NCI-H2196 treated with DMSO at 0.1 percent for 48 hours (cell line): ENCODE measurements at regions not wholly inside any gene's neighbourhood (a gene's known extent, or its start where the extent isn't known, plus 50 kb on each side); places are given as distances from the start of the nearest gene placed in this dataset.

Experiments
- DNase-seq: peaks from one replicate; lab custom pipeline; 2025; ENCODE audit not compliant: unreplicated experiment; lab: John Stamatoyannopoulos, UW

GRCh38 chr13:95352486-95352885 lies 51.2 kb upstream of the ABCC4 start:
- DNase-seq, result no peak

GRCh38 chr13:95354156-95354555 lies 52.9 kb upstream of the ABCC4 start:
- no peak for DNase-seq

GRCh38 chr13:95354680-95355487 lies 53.6 kb upstream of the ABCC4 start:
- no peak for DNase-seq

GRCh38 chr13:95355494-95355893 lies 54.2 kb upstream of the ABCC4 start:
- no peak for DNase-seq

DNA sequence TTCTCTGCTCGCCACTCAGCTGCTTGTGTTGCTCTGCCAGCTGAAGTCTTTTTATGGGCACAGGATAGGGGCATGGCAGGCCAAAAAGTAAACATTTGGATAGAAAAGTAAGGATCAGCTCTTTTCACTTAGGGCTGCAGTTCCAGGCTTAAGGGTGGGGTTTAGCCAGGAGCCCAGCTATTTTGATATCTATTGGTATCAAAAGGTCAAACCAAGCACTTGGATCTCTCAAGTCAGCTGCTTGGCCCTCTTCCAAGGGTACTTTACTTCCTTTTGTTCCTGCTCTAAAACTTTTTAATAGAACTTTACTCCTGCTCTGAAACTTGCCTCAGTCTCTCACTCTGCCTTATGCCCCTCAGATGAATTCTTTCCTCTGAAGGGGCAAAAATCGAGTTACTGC lies 55.7 kb upstream of the ABCC4 start:
- no peak for DNase-seq

- no peak for DNase-seq
Observed at GRCh38 chr13:95357875-95358274, 56.6 kb upstream of the ABCC4 start.

DNA sequence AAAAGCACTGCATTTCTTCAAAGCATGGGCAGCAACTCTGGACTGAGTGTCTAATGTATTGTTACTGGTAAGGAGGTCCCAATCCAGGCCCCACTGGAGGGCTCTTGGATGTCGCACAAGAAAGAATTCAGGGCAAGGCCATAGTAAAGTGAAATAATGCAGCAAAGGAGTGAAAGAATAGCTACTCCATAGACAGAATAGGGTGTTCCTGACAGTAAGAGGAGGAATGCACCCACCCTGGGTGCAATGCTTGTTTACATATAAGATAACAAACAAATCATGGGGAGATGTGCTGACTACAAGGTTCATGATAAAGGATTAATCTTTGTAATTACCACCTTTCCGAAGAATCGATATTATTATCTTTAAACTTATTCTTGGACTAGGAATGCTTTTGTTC lies 58.8 kb upstream of the ABCC4 start:
- no peak for DNase-seq

- DNase-seq, result no peak
Observed at GRCh38 chr13:95360464-95361097, 59.3 kb upstream of the ABCC4 start.

DNA sequence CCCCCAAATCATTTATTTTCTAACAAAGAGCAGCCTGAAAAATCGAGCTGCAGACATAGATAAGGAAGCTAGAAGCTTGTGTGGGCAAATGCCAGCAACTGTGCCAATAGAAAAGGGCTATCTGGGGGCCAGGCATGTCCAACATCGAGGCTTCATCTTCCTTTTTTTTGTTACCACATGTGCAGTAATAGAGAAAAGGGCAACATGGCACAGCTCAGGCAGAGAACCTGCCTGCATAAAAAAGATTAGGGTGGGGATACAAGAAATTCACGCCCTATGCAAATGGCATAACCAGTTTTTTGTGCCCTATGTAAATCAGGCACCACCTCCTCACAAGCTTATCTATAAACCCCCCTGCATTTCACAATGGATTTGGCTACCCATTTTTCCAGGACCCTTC lies 60.4 kb upstream of the ABCC4 start:
- DNase-seq, result no peak

GRCh38 chr13:95362666-95363065 lies 61.4 kb upstream of the ABCC4 start:
- DNase-seq, result no peak

DNA sequence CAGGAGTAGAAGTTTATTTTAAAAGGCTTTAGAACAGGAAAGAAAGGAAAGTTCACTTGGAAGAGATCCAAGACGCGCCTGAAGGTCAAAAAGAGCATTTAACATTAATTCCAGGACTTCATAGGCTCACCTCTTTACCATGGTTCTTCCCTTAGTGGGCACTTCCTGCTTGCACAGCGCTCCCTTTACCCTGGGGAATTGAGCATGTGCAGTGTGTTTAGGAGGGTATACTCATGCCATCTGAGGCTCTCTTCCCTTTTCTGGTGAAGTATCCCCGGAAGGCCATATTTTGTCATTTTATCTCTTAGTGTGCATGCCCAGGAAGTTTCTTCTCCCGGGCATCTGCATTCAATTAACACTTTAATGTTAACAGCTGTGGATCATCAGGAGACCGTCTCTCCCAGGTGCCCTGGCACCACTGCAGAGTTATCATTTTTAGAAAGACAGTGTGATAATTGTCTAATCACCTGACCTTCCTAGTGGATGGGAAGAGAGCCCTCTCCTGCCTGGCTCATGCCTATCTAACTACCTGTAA lies 66.1 kb upstream of the ABCC4 start:
- DNase-seq, result no peak

DNA sequence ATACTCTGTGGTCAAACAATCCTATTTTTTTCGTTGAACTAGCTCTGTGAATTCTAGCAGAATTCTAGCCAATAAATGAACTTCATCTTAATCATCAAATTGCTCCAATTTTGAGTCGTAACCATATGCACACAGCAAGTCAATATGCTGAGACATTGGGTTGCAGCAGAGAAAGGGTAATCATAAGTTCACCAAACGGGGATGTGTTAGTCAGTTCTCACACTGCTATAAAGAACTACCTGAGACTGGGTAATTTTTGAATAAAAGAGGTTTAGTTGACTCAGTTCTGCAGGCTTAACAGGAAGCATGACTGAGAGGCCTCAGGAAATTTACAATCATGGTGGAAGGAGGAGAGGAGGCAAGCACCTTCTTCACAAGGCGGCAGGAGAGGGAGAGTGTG lies 67.7 kb upstream of the ABCC4 start:
- DNase-seq, result no peak

DNA sequence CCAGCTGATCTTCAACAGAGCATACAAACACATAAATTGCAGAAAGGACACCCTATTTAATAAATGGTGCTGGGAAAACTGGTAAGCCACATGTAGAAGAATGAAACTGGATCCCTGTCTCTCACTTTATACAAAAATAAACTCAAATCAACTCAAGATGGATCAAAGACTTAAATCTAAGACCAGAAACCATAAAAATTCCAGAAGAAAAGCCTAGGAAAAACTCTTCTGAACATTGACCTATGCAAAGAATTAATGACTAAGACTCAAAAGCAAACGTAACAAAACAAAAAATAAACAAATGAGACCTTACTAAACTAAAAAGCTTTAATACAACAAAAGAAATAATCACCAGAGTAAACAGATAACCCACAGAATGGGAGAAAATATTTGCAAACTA lies 74.5 kb upstream of the ABCC4 start:
- DNase-seq, result no peak

GRCh38 chr13:95378603-95379002 lies 77.4 kb upstream of the ABCC4 start:
- DNase-seq, result no peak

DNA sequence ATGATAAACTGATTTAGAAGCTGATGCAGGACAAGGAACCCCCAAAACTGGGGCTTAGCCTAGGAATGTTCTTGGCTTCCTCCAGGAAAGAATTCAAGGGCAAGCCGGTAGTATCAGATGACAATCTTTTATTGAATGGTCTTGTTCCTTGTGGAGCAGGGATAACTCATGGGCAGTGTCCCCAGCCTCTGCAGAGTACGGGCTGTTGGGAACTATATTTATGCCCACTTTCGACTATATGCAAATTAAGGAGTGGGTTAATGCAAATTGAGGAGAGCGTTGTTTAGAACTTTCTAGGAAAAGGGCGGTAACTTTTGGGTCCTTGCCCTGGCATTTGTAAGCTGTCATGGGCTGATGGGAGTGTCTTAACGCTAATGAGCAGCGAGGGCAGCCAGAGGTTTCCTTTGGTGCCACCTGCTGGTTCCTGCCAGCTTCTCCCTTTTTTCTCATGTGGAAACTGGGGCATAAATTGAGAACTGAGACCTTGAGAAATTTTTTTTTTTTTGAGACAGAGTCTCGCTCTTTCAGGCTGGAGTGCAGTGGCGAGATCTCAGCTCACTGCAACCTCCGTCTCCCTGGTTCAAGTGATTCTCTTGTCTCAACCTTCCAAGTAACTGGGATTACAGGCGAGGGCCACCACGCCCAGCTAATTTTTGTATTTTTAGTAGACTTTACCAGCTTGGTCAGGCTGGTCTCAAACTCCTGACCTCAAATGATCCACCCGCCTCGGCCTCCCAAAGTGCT lies 79.4 kb upstream of the ABCC4 start:
- DNase-seq, result peak; percentile 9

DNA sequence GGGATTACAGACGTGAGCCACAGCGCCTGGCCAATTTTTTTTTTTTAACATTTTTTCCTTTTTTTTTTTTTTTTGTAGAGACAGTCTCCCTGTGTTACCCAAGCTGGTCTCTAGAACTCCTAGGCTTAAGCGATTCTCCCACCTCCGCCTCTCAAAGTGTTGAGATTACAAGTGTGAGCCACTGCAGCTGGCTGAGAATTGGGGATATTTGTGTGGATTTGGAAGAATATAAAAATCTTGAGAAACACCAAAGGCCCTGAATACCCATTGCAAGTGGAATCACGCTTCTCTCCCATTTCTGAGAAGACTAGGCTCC lies 79.9 kb upstream of the ABCC4 start:
- DNase-seq, result no peak

- DNase-seq, result no peak
Observed at GRCh38 chr13:95382411-95382810, 81.2 kb upstream of the ABCC4 start.

- DNase-seq, result no peak
Observed at GRCh38 chr13:95382916-95383315, 81.7 kb upstream of the ABCC4 start.

DNA sequence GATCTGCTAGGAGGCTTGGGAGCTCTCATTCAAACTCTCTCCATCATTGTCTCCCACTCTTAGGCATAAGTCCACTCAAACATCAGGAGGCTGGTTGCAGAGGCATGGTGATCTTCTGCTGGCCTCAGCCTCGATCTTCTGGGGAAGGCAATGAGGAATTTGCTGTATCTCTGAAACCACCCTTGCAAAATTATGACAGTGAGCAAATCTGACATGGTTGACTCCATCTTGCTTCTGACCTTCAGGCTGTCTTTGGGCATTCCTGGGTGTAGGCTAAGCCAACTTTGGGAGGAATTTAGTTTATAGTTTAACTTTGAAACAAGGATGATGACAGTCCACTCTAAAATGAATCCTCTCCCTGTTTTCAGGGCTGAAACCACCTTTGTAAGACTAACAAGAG lies 84.1 kb upstream of the ABCC4 start:
- DNase-seq, result no peak

- DNase-seq, result no peak
Observed at GRCh38 chr13:95385798-95386197, 84.5 kb upstream of the ABCC4 start.

DNA sequence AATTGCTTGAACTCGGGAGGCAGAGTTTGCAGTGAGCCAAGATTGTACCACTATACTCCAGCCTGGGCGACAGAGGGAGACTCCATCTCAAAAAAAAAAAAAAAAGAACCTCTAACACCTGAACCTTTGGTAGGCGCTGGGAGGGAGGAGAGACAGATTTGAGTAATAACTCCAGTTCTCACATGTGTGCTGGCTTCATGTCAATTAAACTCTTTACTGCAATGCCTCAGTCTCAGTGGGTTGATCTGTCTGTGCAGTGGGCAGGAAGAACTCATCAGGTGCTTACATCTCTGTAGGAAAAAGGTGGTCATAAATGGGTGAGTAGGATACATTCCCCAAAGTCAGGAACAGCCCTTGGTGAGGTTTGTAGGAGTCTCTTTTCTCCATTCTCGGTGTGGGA lies 85.1 kb upstream of the ABCC4 start:
- no peak for DNase-seq

DNA sequence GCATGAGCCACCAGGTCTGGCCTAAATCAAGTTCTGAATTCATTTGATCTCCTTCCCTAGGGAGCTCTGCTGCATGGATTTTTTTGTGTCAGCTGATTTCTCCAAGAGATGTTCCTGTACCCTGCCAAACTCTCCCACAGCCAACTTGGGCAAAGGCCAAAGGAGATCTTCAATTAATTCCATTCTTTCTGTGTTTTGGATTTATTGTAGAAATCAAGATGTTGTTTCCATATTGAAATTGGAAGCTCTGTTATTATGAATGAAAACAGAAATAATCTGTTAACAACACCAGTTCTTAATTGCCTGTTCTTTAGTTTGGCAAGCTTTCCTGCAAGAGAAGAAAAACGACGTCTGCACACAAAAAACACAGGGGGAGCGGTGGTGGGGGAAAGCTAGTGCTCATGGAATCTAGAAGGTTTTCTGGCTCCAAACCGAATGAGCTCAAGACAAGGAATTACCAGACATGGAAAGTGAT lies 86.5 kb upstream of the ABCC4 start:
- DNase-seq, result no peak
